ENCODE measurements at regions not wholly inside any gene's neighbourhood (a gene's known extent, or its start where the extent isn't known, plus 50 kb on each side); places are given as distances from the start of the nearest gene placed in this dataset.

- intact Hi-C loops (cut with micrococcal nuclease) = no loop called here
- no peak overlapping the region for H3K27ac Mint-ChIP-seq
- no peaks in the 10 kb centered on the region for H3K36me3 Mint-ChIP-seq (ENCODE audit: low read depth)
- no peaks in the 10 kb centered on the region for H3K4me1 Mint-ChIP-seq (ENCODE audit: low read depth)
- no peak overlapping the region for H3K4me3 Mint-ChIP-seq
- ATAC-seq (no peak), DNase-seq (no peak)
- POLR2A ChIA-PET = no interaction called here
- no peak for TF ChIP-seq CTCF (IDR thresholded peaks at IDR 0.05)
- no peaks in the 10 kb centered on the region for H3K9me3 Mint-ChIP-seq
- H3K27me3 Mint-ChIP-seq = no peaks in the 10 kb centered on the region
- CTCF ChIA-PET = interaction anchor here (1.1 to 1.7 kb wide), 2 partner anchors 130 to 313 kb away, joined by 3 to 4 read pairs; no protein-coding TSS in a partner anchor
These were observed 192.2 kb upstream of the SGK1 start for GRCh38 chr6:134510142-134510541.

- no peaks in the 10 kb centered on the region for H3K27me3 Mint-ChIP-seq
- ChIA-PET CTCF (interaction anchor here (1.7 kb wide), 1 partner anchor 132 kb away, joined by 4 read pairs; no protein-coding TSS in a partner anchor), POLR2A (no interaction called here)
- H3K9me3 Mint-ChIP-seq = no peaks in the 10 kb centered on the region
- H3K4me1 Mint-ChIP-seq (ENCODE audit: low read depth) = no peaks in the 10 kb centered on the region
- H3K36me3 Mint-ChIP-seq (ENCODE audit: low read depth) = no peaks in the 10 kb centered on the region
- no peak overlapping the region for H3K27ac Mint-ChIP-seq
- intact Hi-C loops (cut with micrococcal nuclease) = no loop called here
- DNase-seq = no peak
- no peak for TF ChIP-seq CTCF (IDR thresholded peaks at IDR 0.05)
- ATAC-seq = no peak
- no peak overlapping the region for H3K4me3 Mint-ChIP-seq
These were observed 191.1 kb upstream of the SGK1 start for GRCh38 chr6:134508862-134509498.

GRCh38 chr6:134506162-134506561 lies 188.2 kb upstream of the SGK1 start:
- H3K4me1 Mint-ChIP-seq (ENCODE audit: low read depth) = no peaks in the 10 kb centered on the region
- H3K9me3 Mint-ChIP-seq = no peaks in the 10 kb centered on the region
- ATAC-seq = no peak
- no peak for TF ChIP-seq CTCF (IDR thresholded peaks at IDR 0.05)
- intact Hi-C loops (cut with micrococcal nuclease) = no loop called here
- no peaks in the 10 kb centered on the region for H3K36me3 Mint-ChIP-seq (ENCODE audit: low read depth)
- ChIA-PET POLR2A (no interaction called here), CTCF (no interaction called here)
- H3K27ac Mint-ChIP-seq = no peak overlapping the region
- no peak for DNase-seq
- H3K27me3 Mint-ChIP-seq = no peaks in the 10 kb centered on the region
- no peak overlapping the region for H3K4me3 Mint-ChIP-seq

GRCh38 chr6:134503585-134504281 lies 185.8 kb upstream of the SGK1 start:
- H3K4me1 Mint-ChIP-seq (ENCODE audit: low read depth) = no peaks in the 10 kb centered on the region
- H3K9me3 Mint-ChIP-seq = no peaks in the 10 kb centered on the region
- no peak for TF ChIP-seq CTCF (IDR thresholded peaks at IDR 0.05)
- DNase-seq = no peak
- no peak for ATAC-seq
- H3K36me3 Mint-ChIP-seq (ENCODE audit: low read depth) = no peaks in the 10 kb centered on the region
- intact Hi-C loops (cut with micrococcal nuclease) = no loop called here
- no peak overlapping the region for H3K27ac Mint-ChIP-seq
- H3K4me3 Mint-ChIP-seq = no peak overlapping the region
- CTCF ChIA-PET = no interaction called here
- POLR2A ChIA-PET = no interaction called here
- no peaks in the 10 kb centered on the region for H3K27me3 Mint-ChIP-seq
